HG02884 (cell line): ENCODE measurements at regions not wholly inside any gene's neighbourhood (a gene's known extent, or its start where the extent isn't known, plus 50 kb on each side); places are given as distances from the start of the nearest gene placed in this dataset.
A peak's percentile ranks its signal among the peaks of the same experiment; 100 is the strongest.
"Not testable (repeated sequence)": the region's sequence is repeated elsewhere in the genome, so short reads cannot be mapped to it uniquely, and the experiment has no call there.

Experiments used
- ATAC-seq: cut with Tn5 transposase; IDR thresholded peaks from one replicate; pipeline ENCODE4 v1.9.1; 2021; ENCODE audit warnings: mild to moderate bottlenecking, moderate library complexity; ENCODE audit not compliant: unreplicated experiment

DNA sequence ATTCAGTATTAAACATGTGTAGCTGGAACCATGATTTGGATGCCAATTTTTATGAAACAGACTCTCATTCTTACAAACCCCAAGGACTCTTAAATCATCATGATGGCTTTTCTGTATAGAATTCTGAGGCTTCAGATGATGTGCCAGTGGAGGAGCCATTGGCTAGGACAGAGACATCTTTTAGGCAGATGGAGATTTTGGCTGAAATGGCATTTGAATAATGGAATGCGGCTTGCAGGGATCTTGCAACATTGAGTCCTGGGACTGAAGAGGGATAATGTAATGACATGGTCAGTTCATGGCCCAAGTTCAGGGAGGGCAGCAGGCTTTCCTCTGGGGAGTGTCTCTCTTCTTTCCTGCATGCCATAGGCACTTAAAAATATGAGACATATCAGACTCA, 172.4 kb downstream of the ABCA8 start:
- no peak for ATAC-seq

DNA sequence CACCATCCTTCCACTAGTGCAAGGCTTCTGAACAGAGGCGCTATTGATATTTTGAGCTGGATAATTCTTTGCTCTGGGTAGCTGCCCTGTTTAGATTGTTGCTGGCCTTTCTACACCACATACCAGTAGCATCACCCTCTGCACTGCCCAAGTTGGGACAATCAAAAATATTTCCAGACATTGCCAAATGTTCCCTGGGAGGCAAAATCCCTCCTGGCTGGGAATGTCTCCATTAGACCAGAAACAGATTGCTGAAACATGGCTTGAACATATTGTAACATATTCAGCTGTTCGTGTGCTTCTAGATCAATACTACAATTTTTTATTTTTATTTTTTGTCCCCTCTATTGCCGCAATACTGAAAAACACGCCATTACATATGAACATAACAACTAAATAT, 174.6 kb downstream of the ABCA8 start:
- no peak for ATAC-seq

- ATAC-seq, result no peak
These were observed 176.5 kb downstream of the ABCA8 start for GRCh38 chr17:68778726-68779125.

- ATAC-seq, result no peak
These were observed 176.9 kb upstream of the FAM20A start for GRCh38 chr17:68777856-68778694.

- ATAC-seq, result no peak
These were observed 176.2 kb upstream of the FAM20A start for GRCh38 chr17:68777243-68777855.

- ATAC-seq, result no peak
These were observed 175.3 kb upstream of the FAM20A start for GRCh38 chr17:68776451-68776850.

GRCh38 chr17:68775969-68776368, 174.8 kb upstream of the FAM20A start:
- ATAC-seq, result no peak

GRCh38 chr17:68775318-68775717, 174.2 kb upstream of the FAM20A start:
- ATAC-seq, result no peak

GRCh38 chr17:68771867-68772515, 170.8 kb upstream of the FAM20A start:
- peak; percentile 64 for ATAC-seq

- no peak for ATAC-seq
These were observed 167.6 kb upstream of the FAM20A start for GRCh38 chr17:68768804-68769203.

GRCh38 chr17:68766640-68767039, 165.5 kb upstream of the FAM20A start:
- no peak for ATAC-seq

- no peak for ATAC-seq
These were observed 162.4 kb upstream of the FAM20A start for GRCh38 chr17:68763562-68763961.

DNA sequence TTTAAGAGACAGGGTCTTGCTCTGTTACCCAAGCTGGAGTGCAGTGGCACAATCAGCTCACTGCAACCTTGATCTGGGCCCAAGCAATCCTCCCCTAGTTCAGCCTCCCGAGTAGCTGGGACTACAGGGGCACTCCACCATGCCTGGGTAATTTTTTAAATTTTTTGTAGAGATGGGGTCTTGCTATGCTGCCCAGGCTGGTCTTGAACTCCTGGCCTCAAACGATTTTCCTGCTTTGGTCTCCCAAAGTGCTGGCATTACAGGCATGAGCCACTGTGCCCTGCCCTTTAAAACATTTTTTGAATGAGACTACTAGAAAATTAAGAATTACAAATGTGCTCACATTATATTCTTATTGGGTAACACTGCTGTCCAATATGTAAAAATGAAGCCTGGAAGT, 161.7 kb upstream of the FAM20A start:
- ATAC-seq, result no peak

DNA sequence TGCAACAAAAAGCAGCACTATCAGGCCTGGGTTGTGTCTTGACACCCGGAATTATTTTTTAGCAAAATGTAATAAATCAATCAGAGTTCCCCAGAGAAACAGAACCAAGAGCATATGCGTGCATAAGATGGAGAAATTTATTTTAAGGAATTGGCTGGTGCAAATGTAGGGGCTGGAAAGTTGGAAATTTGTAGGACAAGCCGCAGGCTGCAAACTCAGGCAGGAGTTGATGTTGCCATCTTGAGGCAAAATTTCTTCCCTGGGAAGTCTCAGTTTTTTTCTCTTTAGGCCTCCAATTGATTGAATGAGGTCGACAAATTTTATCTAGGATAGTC, 158.9 kb upstream of the FAM20A start:
- ATAC-seq, result no peak

GRCh38 chr17:68759343-68760140, 158.4 kb upstream of the FAM20A start:
- ATAC-seq, result peak; percentile 76

DNA sequence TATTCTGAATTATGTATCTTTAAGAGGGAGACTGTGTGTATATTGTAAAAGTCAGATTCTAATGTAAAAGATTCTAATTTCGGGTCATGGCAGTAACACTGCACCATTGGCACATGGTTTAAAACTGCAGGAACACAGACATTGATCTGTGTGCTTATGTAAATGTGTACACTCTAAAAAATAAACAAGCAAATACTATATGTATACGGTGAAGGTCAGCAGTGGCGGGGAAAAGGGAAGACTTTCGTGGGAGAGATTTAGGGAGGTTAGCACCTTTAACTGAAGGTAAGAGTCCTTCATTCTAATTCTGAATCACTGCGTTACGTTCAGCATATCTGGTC, 157.8 kb upstream of the FAM20A start:
- no peak for ATAC-seq

DNA sequence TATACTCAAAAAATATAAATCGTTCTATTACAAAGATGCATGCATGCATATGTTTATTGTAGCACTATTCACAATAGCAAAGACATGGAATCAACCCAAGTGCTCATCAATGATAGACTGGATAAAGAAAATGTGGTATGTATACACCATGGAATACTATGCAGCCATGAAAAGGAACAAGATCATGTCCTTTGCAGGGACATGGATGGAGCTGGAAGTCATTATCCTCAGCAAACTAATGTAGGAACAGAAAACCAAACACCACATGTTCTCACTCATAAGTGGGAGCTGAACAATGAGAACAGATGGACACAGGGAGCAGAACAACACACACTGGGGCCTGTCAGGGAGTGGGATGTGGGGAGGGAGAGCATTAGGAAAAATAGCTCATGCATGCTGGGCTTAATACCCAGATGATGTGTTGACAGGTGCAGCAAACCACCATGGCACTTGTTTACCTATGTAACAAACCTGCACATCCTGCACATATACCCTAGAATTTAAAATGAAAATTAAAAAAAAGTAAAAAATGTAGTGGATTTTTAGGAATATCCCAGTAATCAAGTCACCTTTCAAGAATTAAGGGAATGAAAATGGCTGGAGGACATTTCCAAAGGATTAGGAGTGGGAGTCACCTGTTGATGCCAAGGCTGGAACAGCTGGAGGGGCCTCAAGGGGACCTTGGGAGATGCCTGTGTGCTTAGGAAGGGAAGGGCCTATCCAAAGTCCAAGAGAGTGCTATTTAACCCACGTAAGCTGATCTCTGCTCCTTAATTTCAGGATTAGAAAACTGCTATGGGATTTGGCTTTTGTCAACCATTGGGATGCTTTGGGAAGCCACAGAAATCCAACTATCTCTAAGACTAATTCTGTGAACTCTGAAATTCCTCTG, 156.9 kb upstream of the FAM20A start:
- not testable (repeated sequence) for ATAC-seq

DNA sequence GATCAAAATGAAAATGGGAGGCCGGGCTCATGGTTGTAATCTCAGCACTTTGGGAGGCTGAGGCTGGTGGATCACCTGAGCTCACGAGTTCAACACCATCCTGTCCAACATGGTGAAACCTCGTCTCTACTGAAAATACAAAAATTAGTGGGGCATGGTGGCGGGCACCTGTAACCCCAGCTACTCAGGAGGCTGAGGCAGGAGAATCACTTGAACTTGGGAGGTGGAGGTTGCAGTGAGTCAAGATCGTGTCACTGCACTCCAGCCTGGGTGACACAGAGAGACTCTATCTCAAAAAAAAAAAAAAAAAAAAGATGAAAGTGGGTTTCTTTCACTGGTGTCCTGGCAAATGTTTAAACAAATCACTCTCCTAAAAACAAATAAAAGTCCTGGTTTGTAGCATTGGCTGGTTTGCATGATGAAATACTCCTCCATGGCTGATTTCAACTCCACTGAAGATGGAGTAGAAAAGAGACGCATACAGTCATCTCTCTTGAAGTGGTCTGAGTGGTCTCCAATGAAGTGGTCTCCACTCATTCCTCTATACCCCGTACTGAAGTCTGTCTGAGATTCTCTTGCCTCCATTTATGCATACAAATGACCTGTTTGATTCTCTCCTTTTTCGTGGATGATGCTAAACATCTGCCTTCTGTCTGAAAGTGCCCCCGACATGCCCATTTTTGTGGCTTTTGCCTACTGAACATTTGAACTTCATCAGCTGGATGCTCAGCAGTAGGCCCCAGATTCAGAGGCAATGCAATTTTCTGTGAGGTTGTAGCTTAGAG, 153.0 kb upstream of the FAM20A start:
- no peak for ATAC-seq

GRCh38 chr17:68750208-68750562, 149.0 kb upstream of the FAM20A start:
- ATAC-seq, result no peak
